SK-N-SH (cell line): ENCODE measurements at regions not wholly inside any gene's neighbourhood (a gene's known extent, or its start where the extent isn't known, plus 50 kb on each side); places are given as distances from the start of the nearest gene placed in this dataset.

ENCODE experiments used
- CTCF ChIA-PET: fragments of 300-600, 350-600 bp; formaldehyde crosslinking; extraction: SDS; loops from one replicate; lab custom pipeline; 2021; lab: Yijun Ruan, JAX
- POLR2A ChIA-PET: fragments of 350-600 bp; sonication (Branson Sonifier 250); formaldehyde crosslinking; extraction: SDS; loops from one replicate; lab custom pipeline; 2020; ENCODE audit warnings: antibody characterized with exemption, inconsistent platforms; lab: Yijun Ruan, JAX
- DNase-seq: peaks from one replicate; pipeline ENCODE4 v3.0.0; 2012
- H2AFZ ChIP-seq: fragments of 200-600 bp; sonication (generic); 2 replicates; pipeline ENCODE4 v1.8.1; 2016; ENCODE audit warnings: antibody characterized with exemption, mild to moderate bottlenecking, low read depth
- H3F3A ChIP-seq: fragments of 200-600 bp; sonication (generic); replicated peaks from 2 replicates; pipeline ENCODE3; 2016; ENCODE audit warnings: antibody characterized with exemption, mild to moderate bottlenecking; ENCODE audit not compliant: insufficient read depth
- H3K27ac ChIP-seq, 2 experiments: fragments of 200-500 bp in 1 of 2; fragments of 200-600 bp in 1 of 2; sonication (Bioruptor generic) in 1 of 2; sonication (generic), shearing (Covaris generic) in 1 of 2; 2 replicates each; pipeline versions ENCODE4 v1.5.1 to v1.6.1; 2014 to 2016; ENCODE audit warnings: low read depth in 2 of 2, inconsistent platforms in 1 of 2, low read length in 1 of 2, mild to moderate bottlenecking in 1 of 2, mixed read lengths in 1 of 2
- H3K27me3 ChIP-seq: fragments of 200-600 bp; sonication (generic), shearing (Covaris generic); 2 replicates; pipeline ENCODE4 v1.6.1; 2016; ENCODE audit warnings: mixed run types; ENCODE audit not compliant: insufficient read depth
- H3K36me3 ChIP-seq, 2 experiments: fragments of 200-500 bp in 1 of 2; fragments of 200-600 bp in 1 of 2; sonication (Bioruptor generic) in 1 of 2; sonication (generic) in 1 of 2; replicated peaks in 1 of 2; 2 replicates each; pipeline versions ENCODE3 to v1.5.1; 2014 to 2016; ENCODE audit warnings: low read length in 1 of 2, mild to moderate bottlenecking in 1 of 2; ENCODE audit not compliant: insufficient read depth in 2 of 2, control insufficient read depth in 1 of 2
- H3K4me1 ChIP-seq, 2 experiments: fragments of 200-500 bp in 1 of 2; fragments of 200-600 bp in 1 of 2; sonication (Bioruptor generic) in 1 of 2; sonication (generic), shearing (Covaris generic) in 1 of 2; 2 replicates each; pipeline versions ENCODE4 v1.5.1 to v1.6.1; 2014 to 2016; ENCODE audit warnings: low read depth in 1 of 2, low read length in 1 of 2, mixed run types in 1 of 2; ENCODE audit not compliant: insufficient read depth in 2 of 2, control insufficient read depth in 1 of 2
- H3K4me2 ChIP-seq: fragments of 200-600 bp; sonication (generic), shearing (Covaris generic); 2 replicates; pipeline ENCODE4 v1.6.1; 2017; ENCODE audit warnings: mixed run types
- H3K4me3 ChIP-seq, 2 experiments: fragments of 200-500 bp in 1 of 2; fragments of 200-600 bp in 1 of 2; sonication (Bioruptor generic) in 1 of 2; sonication (generic), shearing (Covaris generic) in 1 of 2; 2 replicates each; pipeline versions ENCODE4 v1.5.1 to v1.8.1; 2014 to 2016; ENCODE audit warnings: low read depth in 2 of 2, inconsistent platforms in 1 of 2, low read length in 1 of 2, mild to moderate bottlenecking in 1 of 2, mixed read lengths in 1 of 2, moderate library complexity in 1 of 2
- H3K79me2 ChIP-seq: fragments of 200-600 bp; sonication (generic); 2 replicates; pipeline ENCODE4 v1.8.1; 2017; ENCODE audit warnings: mild to moderate bottlenecking; ENCODE audit not compliant: insufficient read depth
- H3K9ac ChIP-seq: fragments of 200-600 bp; sonication (generic); 2 replicates; pipeline ENCODE4 v1.6.1; 2017; ENCODE audit warnings: mixed run types
- H3K9me2 ChIP-seq: fragments of 200-600 bp; sonication (generic); 2 replicates; pipeline ENCODE4 v1.6.1; 2017; ENCODE audit warnings: mixed run types
- H3K9me3 ChIP-seq: fragments of 200-600 bp; sonication (generic); 2 replicates; pipeline ENCODE4 v1.6.1; 2017; ENCODE audit warnings: mixed run types, mild to moderate bottlenecking, moderate library complexity
- H4K20me1 ChIP-seq: fragments of 200-600 bp; sonication (generic); 2 replicates; pipeline ENCODE4 v1.6.1; 2017; ENCODE audit warnings: mild to moderate bottlenecking, mixed run types; ENCODE audit not compliant: insufficient read depth
- CTCF ChIP-seq: fragments of 200-600 bp; sonication (generic); IDR thresholded peaks from 2 replicates; pipeline ENCODE4 v1.6.1; 2017; ENCODE audit warnings: antibody characterized with exemption, mild to moderate bottlenecking, moderate library complexity
- EP300 ChIP-seq, 2 experiments: IDR thresholded peaks; 2 replicates each; pipeline versions ENCODE4 v1.4.0 to v1.6.1; 2012; ENCODE audit warnings: borderline replicate concordance in 1 of 2, low read depth in 1 of 2, low read length in 1 of 2
- EZH2phosphoT487 ChIP-seq: fragments of 200-600 bp; sonication (generic); IDR thresholded peaks from 2 replicates; pipeline ENCODE4 v1.6.1; 2017; ENCODE audit warnings: low read depth, mixed run types, mild to moderate bottlenecking, antibody characterized with exemption, moderate library complexity, borderline replicate concordance
- FOSL2 ChIP-seq: IDR thresholded peaks from 2 replicates; pipeline ENCODE4 v1.4.0; 2012; ENCODE audit warnings: low read depth, mild to moderate bottlenecking, moderate library complexity, borderline replicate concordance
- FOXM1 ChIP-seq: IDR thresholded peaks from 2 replicates; pipeline ENCODE4 v1.4.0; 2012; ENCODE audit warnings: low read depth, mild to moderate bottlenecking
- GATA2 ChIP-seq: sonication (generic); formaldehyde crosslinking; IDR thresholded peaks from 2 replicates; pipeline ENCODE4 v1.5.0; 2020; ENCODE audit warnings: mild to moderate bottlenecking, missing genetic modification reagents
- JUND ChIP-seq: IDR thresholded peaks from 2 replicates; pipeline ENCODE4 v1.4.0; 2012
- MEF2A ChIP-seq: IDR thresholded peaks from 2 replicates; pipeline ENCODE4 v1.4.0; 2012; ENCODE audit warnings: low read depth, borderline replicate concordance
- NFIC ChIP-seq: IDR thresholded peaks from 2 replicates; pipeline ENCODE4 v1.4.0; 2012; ENCODE audit warnings: borderline replicate concordance
- POLR2AphosphoS5 ChIP-seq: IDR thresholded peaks from 2 replicates; pipeline ENCODE4 v1.6.1; 2012; ENCODE audit warnings: low read depth, low read length
- SMC3 ChIP-seq: IDR thresholded peaks from 2 replicates; pipeline ENCODE4 v1.6.1; 2012; ENCODE audit warnings: low read depth, low read length, improper control_type of control experiment
- TAF1 ChIP-seq: IDR thresholded peaks from 2 replicates; pipeline ENCODE4 v1.6.1; 2012; ENCODE audit warnings: low read depth, mild to moderate bottlenecking, low read length, moderate library complexity, borderline replicate concordance
- TCF12 ChIP-seq: IDR thresholded peaks from 2 replicates; pipeline ENCODE4 v1.4.0; 2012
- YY1 ChIP-seq: IDR thresholded peaks from 2 replicates; pipeline ENCODE4 v1.4.0; 2012; ENCODE audit warnings: low read depth, mild to moderate bottlenecking
- WGBS: methylation state at CpG from one replicate; pipeline ENCODE4 v1.1.6; 2017; ENCODE audit warnings: low lambda C conversion rate; 5-methylcytosine and 5-hydroxymethylcytosine counted together

- Histone ChIP-seq H3K36me3 (no peaks in the 10 kb centered on the region), H3K9me2 (no peaks in the 10 kb centered on the region), H4K20me1 (no peaks in the 10 kb centered on the region), H3K79me2 (no peaks in the 10 kb centered on the region), H3K4me2 (no peak overlapping the region), H3K9ac (no peak overlapping the region), H2AFZ (no peak overlapping the region; the same call in 1 of the 2 replicates), H3K4me3 (no peak overlapping the region), H3K27ac (no peak overlapping the region), H3F3A (no peaks in the 10 kb centered on the region), H3K27me3 (no peaks in the 10 kb centered on the region), H3K4me1 (no peaks in the 10 kb centered on the region), H3K9me3 (no peaks in the 10 kb centered on the region)
- ChIA-PET POLR2A (no interaction called here), CTCF (no interaction called here)
- DNase-seq: no peak
- WGBS: 91% methylated on average over 2 of the region's 2 CpGs
- TF ChIP-seq TAF1: no peak
- no peak for TF ChIP-seq EP300 (IDR thresholded peaks at IDR 0.05; ENCODE audit: borderline replicate concordance in 1 of 2, low read depth in 1 of 2, low read length in 1 of 2)
- no peak for TF ChIP-seq FOSL2
- TF ChIP-seq EZH2phosphoT487: no peak
- no peak for TF ChIP-seq SMC3
- no peak for TF ChIP-seq FOXM1
- no peak for TF ChIP-seq GATA2
- TF ChIP-seq TCF12: no peak
Measured at GRCh38 chr12:83920821-83921547, 991.6 kb downstream of the SLC6A15 start.

GRCh38 chr12:83919081-83919480 lies 993.5 kb downstream of the SLC6A15 start:
- ChIA-PET POLR2A (no interaction called here), CTCF (no interaction called here)
- no peaks in the 10 kb centered on the region for H3F3A ChIP-seq
- no peaks in the 10 kb centered on the region for H3K4me1 ChIP-seq
- no peaks in the 10 kb centered on the region for H4K20me1 ChIP-seq
- no peaks in the 10 kb centered on the region for H3K27me3 ChIP-seq
- no peaks in the 10 kb centered on the region for H3K9me2 ChIP-seq
- 89% methylated on average over 3 of the region's 3 CpGs for WGBS
- H3K4me3 ChIP-seq: no peak overlapping the region
- no peaks in the 10 kb centered on the region for H3K36me3 ChIP-seq
- no peak overlapping the region for H3K27ac ChIP-seq
- no peaks in the 10 kb centered on the region for H3K9me3 ChIP-seq
- no peak overlapping the region for H3K9ac ChIP-seq
- no peaks in the 10 kb centered on the region for H3K79me2 ChIP-seq
- no peak for DNase-seq
- no peak overlapping the region for H3K4me2 ChIP-seq
- TF ChIP-seq SMC3 (no peak), NFIC (no peak), MEF2A (no peak), POLR2AphosphoS5 (no peak), JUND (no peak), CTCF (no peak), YY1 (no peak)
- TF ChIP-seq, all 33 proteins: peak for 0
- 0 out of 2 replicates have a peak overlapping the region, but pooled peaks have one; percentile 37 for H2AFZ ChIP-seq
